ENCODE measurements at regions not wholly inside any gene's neighbourhood (a gene's known extent, or its start where the extent isn't known, plus 50 kb on each side); places are given as distances from the start of the nearest gene placed in this dataset.

DNA sequence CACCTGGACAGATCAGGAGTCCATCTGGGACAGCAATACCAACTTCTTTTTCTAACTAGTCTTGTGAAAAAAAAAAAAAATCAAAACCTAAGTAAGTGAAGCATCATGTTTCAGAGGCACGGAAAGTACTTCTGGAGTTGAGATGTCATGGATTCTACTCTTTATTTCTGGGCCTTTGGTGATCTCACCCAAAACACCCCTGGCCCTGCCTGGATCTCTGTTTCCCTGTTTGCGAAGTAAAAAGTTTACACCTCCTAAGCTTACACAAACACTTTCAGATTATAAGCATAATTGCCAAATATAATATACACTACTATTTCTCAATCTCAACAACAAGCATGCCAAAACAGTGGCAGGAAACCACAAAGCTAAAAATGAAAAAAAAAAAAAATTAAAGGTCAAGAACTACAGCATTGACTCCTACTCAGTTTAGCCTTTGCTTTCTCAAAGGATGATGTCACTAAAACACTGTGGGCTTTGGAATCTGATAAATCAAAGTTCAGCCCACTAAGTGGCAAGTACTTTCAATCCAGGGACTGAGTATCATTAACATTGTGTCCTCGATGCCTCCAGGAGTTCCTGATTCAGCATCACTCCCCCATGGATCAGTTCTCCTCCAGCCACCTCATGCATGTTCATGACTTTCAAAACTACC, 291.9 kb downstream of the NFIB start:
- TF ChIP-seq, protein P1, sequence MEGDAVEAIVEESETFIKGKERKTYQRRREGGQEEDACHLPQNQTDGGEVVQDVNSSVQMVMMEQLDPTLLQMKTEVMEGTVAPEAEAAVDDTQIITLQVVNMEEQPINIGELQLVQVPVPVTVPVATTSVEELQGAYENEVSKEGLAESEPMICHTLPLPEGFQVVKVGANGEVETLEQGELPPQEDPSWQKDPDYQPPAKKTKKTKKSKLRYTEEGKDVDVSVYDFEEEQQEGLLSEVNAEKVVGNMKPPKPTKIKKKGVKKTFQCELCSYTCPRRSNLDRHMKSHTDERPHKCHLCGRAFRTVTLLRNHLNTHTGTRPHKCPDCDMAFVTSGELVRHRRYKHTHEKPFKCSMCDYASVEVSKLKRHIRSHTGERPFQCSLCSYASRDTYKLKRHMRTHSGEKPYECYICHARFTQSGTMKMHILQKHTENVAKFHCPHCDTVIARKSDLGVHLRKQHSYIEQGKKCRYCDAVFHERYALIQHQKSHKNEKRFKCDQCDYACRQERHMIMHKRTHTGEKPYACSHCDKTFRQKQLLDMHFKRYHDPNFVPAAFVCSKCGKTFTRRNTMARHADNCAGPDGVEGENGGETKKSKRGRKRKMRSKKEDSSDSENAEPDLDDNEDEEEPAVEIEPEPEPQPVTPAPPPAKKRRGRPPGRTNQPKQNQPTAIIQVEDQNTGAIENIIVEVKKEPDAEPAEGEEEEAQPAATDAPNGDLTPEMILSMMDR (IDR thresholded peaks at IDR 0.05), result no peak
- TF ChIP-seq POLR2AphosphoS5 (IDR thresholded peaks at IDR 0.05; ENCODE audit: insufficient read depth in 1 of 2, low read depth in 1 of 2), result no peak

Measured in vagina (tissue), 2 donors.